Mammary epithelial cell (primary cell): ENCODE measurements at regions not wholly inside any gene's neighbourhood (a gene's known extent, or its start where the extent isn't known, plus 50 kb on each side); places are given as distances from the start of the nearest gene placed in this dataset.

ENCODE experiments used
- EZH2 ChIP-seq: IDR thresholded peaks from 2 replicates; pipeline ENCODE4 v1.6.1; 2012; ENCODE audit warnings: low read length, inconsistent platforms, borderline replicate concordance
- TF ChIP-seq, protein P1 (sequence below), 2 donors: IDR thresholded peaks in 1 of 2; conservative IDR thresholded peaks in 1 of 2; 2 replicates each; pipeline ENCODE4 v1.5.1; 2011 to 2012; ENCODE audit warnings: inconsistent platforms in 2 of 2, low read length in 2 of 2, mild to moderate bottlenecking in 2 of 2, control low read depth in 1 of 2, low read depth in 1 of 2; ENCODE audit not compliant: insufficient read depth in 1 of 2; ENCODE audit errors: extremely low read depth in 1 of 2

DNA sequence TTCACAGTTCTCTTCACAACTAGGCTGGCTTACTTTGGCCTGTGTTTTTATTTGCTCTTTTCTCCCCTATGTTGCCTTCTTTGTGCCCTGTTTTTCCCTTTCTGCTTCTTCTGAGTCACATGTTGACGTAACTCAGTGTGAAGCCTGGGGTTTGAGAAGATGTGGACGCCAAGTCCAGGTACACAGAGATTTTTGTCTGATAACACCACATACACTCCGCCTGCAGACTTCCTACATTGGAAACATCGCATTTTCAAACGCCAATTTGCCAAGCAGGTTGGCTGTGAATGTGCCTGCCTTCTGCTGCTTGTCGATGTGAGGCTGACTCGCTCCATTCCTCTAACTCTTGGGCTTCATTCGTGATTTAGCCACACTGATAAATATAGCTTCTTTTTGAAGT lies 62.6 kb upstream of the FN1 start:
- TF ChIP-seq EZH2, result no peak
- TF ChIP-seq, protein P1, sequence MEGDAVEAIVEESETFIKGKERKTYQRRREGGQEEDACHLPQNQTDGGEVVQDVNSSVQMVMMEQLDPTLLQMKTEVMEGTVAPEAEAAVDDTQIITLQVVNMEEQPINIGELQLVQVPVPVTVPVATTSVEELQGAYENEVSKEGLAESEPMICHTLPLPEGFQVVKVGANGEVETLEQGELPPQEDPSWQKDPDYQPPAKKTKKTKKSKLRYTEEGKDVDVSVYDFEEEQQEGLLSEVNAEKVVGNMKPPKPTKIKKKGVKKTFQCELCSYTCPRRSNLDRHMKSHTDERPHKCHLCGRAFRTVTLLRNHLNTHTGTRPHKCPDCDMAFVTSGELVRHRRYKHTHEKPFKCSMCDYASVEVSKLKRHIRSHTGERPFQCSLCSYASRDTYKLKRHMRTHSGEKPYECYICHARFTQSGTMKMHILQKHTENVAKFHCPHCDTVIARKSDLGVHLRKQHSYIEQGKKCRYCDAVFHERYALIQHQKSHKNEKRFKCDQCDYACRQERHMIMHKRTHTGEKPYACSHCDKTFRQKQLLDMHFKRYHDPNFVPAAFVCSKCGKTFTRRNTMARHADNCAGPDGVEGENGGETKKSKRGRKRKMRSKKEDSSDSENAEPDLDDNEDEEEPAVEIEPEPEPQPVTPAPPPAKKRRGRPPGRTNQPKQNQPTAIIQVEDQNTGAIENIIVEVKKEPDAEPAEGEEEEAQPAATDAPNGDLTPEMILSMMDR (conservative IDR thresholded peaks at IDR 0.05 in 1 of 2, IDR thresholded peaks at IDR 0.05 in 1 of 2; ENCODE audit: extremely low read depth in 1 of 2, insufficient read depth in 1 of 2, low read depth in 1 of 2, low read length in 2 of 2), result no peak
